GM12878 (cell line): ENCODE measurements at regions not wholly inside any gene's neighbourhood (a gene's known extent, or its start where the extent isn't known, plus 50 kb on each side); places are given as distances from the start of the nearest gene placed in this dataset.
A peak's percentile ranks its signal among the peaks of the same experiment; 100 is the strongest.

ENCODE experiments used
- ATAC-seq: fragments of 200-7000 bp; cut with Tn5 transposase; 3 replicates; pipeline ENCODE4 v1.9.1; 2020; ENCODE audit warnings: mild to moderate bottlenecking, moderate library complexity
- BruUV-seq: library from RNA; stranded (reverse); fragments of 400-500 nt; replicated peaks from 2 replicates; lab custom pipeline; 2021; lab: Mats Ljungman, UMichigan
- CTCF ChIA-PET: fragments of 300-600 bp; sonication (Branson Sonifier 250); formaldehyde crosslinking; extraction: SDS; loops from one replicate; lab custom pipeline; 2021; ENCODE audit warnings: inconsistent platforms; lab: Yijun Ruan, JAX
- POLR2A ChIA-PET: fragments of 350-600 bp; formaldehyde crosslinking; extraction: SDS; loops from one replicate; lab custom pipeline; 2021; ENCODE audit warnings: inconsistent platforms; lab: Charles Lee
- RAD21 ChIA-PET: fragments of 300-600 bp; sonication (Branson Sonifier 250); formaldehyde crosslinking; loops from one replicate; lab custom pipeline; 2023; ENCODE audit warnings: antibody characterized with exemption; ENCODE audit not compliant: unreplicated experiment; lab: Charles Lee
- SMC1A ChIA-PET: fragments of 300-600 bp; sonication (Branson Sonifier 250); formaldehyde crosslinking; loops from one replicate; lab custom pipeline; 2023; ENCODE audit not compliant: unreplicated experiment, uncharacterized antibody; lab: Charles Lee
- DNase-seq: peaks from one replicate; pipeline ENCODE4 v3.0.0-alpha.2; 2011; ENCODE audit warnings: low read depth, low spot score
- FAIRE-seq: peaks from 3 replicates; lab custom pipeline; 2011; peaks lifted over from hg19 to GRCh38; lab: Jason Lieb, UNC
- H2AFZ ChIP-seq: 2 replicates; pipeline ENCODE4 v1.6.0; 2011; ENCODE audit warnings: low read depth, low read length, control low read depth; ENCODE audit not compliant: control insufficient read depth
- H3K27ac ChIP-seq: 2 replicates; pipeline ENCODE4 v1.5.1; 2011; ENCODE audit warnings: control low read depth; ENCODE audit not compliant: control insufficient read depth, insufficient read depth
- H3K27me3 ChIP-seq, 2 experiments: replicated peaks in 1 of 2; 2 replicates each; pipeline versions ENCODE4 v1.6.0 to v1.6.1; 2011; ENCODE audit warnings: low read length in 1 of 2; ENCODE audit not compliant: control insufficient read depth in 2 of 2, insufficient read depth in 2 of 2
- H3K36me3 ChIP-seq, 2 experiments: 2 replicates each; pipeline ENCODE4 v1.5.1; 2011; ENCODE audit warnings: low read length in 1 of 2; ENCODE audit not compliant: control insufficient read depth in 2 of 2, insufficient read depth in 2 of 2
- H3K4me1 ChIP-seq: 2 replicates; pipeline ENCODE4 v1.6.1; 2011; ENCODE audit warnings: mild to moderate bottlenecking, low read length, moderate library complexity, mixed read lengths; ENCODE audit not compliant: control insufficient read depth, insufficient read depth
- H3K4me2 ChIP-seq: 2 replicates; pipeline ENCODE4 v1.6.0; 2011; ENCODE audit warnings: control low read depth; ENCODE audit not compliant: control insufficient read depth, insufficient read depth
- H3K4me3 ChIP-seq: fragments of 200-600 bp; sonication (generic); 2 replicates; pipeline ENCODE4 v1.5.1; 2016
- H3K79me2 ChIP-seq: 2 replicates; pipeline ENCODE4 v1.6.0; 2011; ENCODE audit warnings: low read length; ENCODE audit not compliant: control insufficient read depth, insufficient read depth
- H3K9ac ChIP-seq: 2 replicates; pipeline ENCODE4 v1.8.0; 2011; ENCODE audit warnings: low read length, control low read depth, mixed read lengths; ENCODE audit not compliant: control insufficient read depth, insufficient read depth
- H3K9me3 ChIP-seq: replicated peaks from 3 replicates; pipeline ENCODE4 v1.5.1; 2011; ENCODE audit warnings: mild to moderate bottlenecking, low read length; ENCODE audit not compliant: control insufficient read depth, insufficient read depth
- H4K20me1 ChIP-seq: 2 replicates; pipeline ENCODE4 v1.6.0; 2011; ENCODE audit not compliant: control insufficient read depth, insufficient read depth
- CHD1 ChIP-seq: IDR thresholded peaks from 2 replicates; pipeline ENCODE4 v1.6.1; 2012; ENCODE audit warnings: low read depth, low read length, improper control_type of control experiment
- FOXK2 ChIP-seq: fragments of 450-650 bp; IDR thresholded peaks from 2 replicates; pipeline ENCODE4 v1.6.1; 2017; ENCODE audit warnings: mild to moderate bottlenecking, moderate library complexity
- JUND ChIP-seq: IDR thresholded peaks from 2 replicates; pipeline ENCODE4 v1.6.1; 2012; ENCODE audit warnings: low read depth, mild to moderate bottlenecking, low read length, improper control_type of control experiment, moderate library complexity
- MTA2 ChIP-seq: fragments of 450-650 bp; IDR thresholded peaks from 2 replicates; pipeline ENCODE4 v1.6.1; 2016; ENCODE audit warnings: low read depth, mild to moderate bottlenecking, moderate library complexity
- MTA3 ChIP-seq: IDR thresholded peaks from 2 replicates; pipeline ENCODE4 v1.6.1; 2012; ENCODE audit warnings: low read length, inconsistent platforms, borderline replicate concordance
- NFIC ChIP-seq: IDR thresholded peaks from 2 replicates; pipeline ENCODE4 v1.6.1; 2012; ENCODE audit warnings: low read depth, mild to moderate bottlenecking, inconsistent platforms, low read length, moderate library complexity
- POLR2A ChIP-seq: IDR thresholded peaks from 2 replicates; pipeline ENCODE4 v1.6.1; 2011; ENCODE audit warnings: low read depth, mild to moderate bottlenecking, low read length
- REST ChIP-seq: IDR thresholded peaks from 2 replicates; pipeline ENCODE4 v1.6.1; 2012; ENCODE audit warnings: mild to moderate bottlenecking, low read depth, low read length
- RUNX3 ChIP-seq: IDR thresholded peaks from 2 replicates; pipeline ENCODE4 v1.6.1; 2012; ENCODE audit warnings: low read length, inconsistent platforms
- SMARCA5 ChIP-seq: fragments of 450-650 bp; IDR thresholded peaks from 2 replicates; pipeline ENCODE4 v1.6.1; 2017; ENCODE audit warnings: mild to moderate bottlenecking
- SUZ12 ChIP-seq: fragments of 200-600 bp; sonication (generic); IDR thresholded peaks from one replicate; pipeline ENCODE4 v1.6.1; 2018; ENCODE audit warnings: antibody characterized with exemption, mild to moderate bottlenecking; ENCODE audit not compliant: unreplicated experiment
- ZNF384 ChIP-seq: IDR thresholded peaks from 2 replicates; pipeline ENCODE4 v1.6.1; 2012; ENCODE audit warnings: low read depth, mild to moderate bottlenecking, low read length, improper control_type of control experiment, borderline replicate concordance
- WGBS: methylation state at CpG from one replicate; pipeline ENCODE4 v1.1.6; 2016; ENCODE audit warnings: low lambda C conversion rate; ENCODE audit not compliant: insufficient replicate concordance, insufficient coverage; ENCODE audit errors: missing lambda C conversion rate; 5-methylcytosine and 5-hydroxymethylcytosine counted together
- in situ Hi-C: fragments of 300-500 bp; cut with MboI; formaldehyde crosslinking; loops from 9 replicates; pipeline ENCODE4 v1.14.3; 2018; ENCODE audit warnings: mixed read lengths
- intact Hi-C: fragments of 100-400 bp; cut with micrococcal nuclease; formaldehyde crosslinking; loops from one replicate; pipeline ENCODE4 v1.14.2; 2022; ENCODE audit not compliant: unreplicated experiment
- TF ChIP-seq, protein P1 (sequence below): fragments of 450-650 bp; IDR thresholded peaks from 2 replicates; pipeline ENCODE4 v1.6.1; 2018; ENCODE audit warnings: borderline replicate concordance, mild to moderate bottlenecking; ENCODE audit not compliant: partially characterized antibody
- TF ChIP-seq, protein P2 (sequence below): fragments of 450-650 bp; IDR thresholded peaks from 2 replicates; pipeline ENCODE4 v1.6.1; 2017; ENCODE audit warnings: mild to moderate bottlenecking, moderate library complexity

- Histone ChIP-seq H4K20me1 (no peaks in the 10 kb centered on the region), H2AFZ (no peak overlapping the region), H3K9ac (no peak overlapping the region), H3K27ac (no peak overlapping the region), H3K4me3 (no peak overlapping the region), H3K4me2 (no peak overlapping the region), H3K36me3 (no peaks in the 10 kb centered on the region), H3K4me1 (no peaks in the 10 kb centered on the region), H3K27me3 (no peaks in the 10 kb centered on the region; a peak in 1 of 4 replicates), H3K79me2 (no peaks in the 10 kb centered on the region), H3K9me3 (no peaks in the 10 kb centered on the region)
- no TSS peak for BruUV-seq
- FAIRE-seq (no peak), DNase-seq (no peak), ATAC-seq (no peak)
- in situ Hi-C loops = no loop called here
- ChIA-PET SMC1A (no interaction called here), CTCF (no interaction called here), POLR2A (interaction anchor here (0.6 kb wide), 1 partner anchor 11 kb away, joined by 3 read pairs; no protein-coding TSS in a partner anchor), RAD21 (interaction anchor here (0.5 to 0.6 kb wide), 2 partner anchors 10 to 966 kb away, joined by 3 to 5 read pairs; no protein-coding TSS in a partner anchor)
- WGBS = 27% methylated on average over 6 of the region's 6 CpGs
- intact Hi-C loops = no loop called here
- no peak for TF ChIP-seq NFIC
- TF ChIP-seq REST = no peak
- no peak for TF ChIP-seq POLR2A
- TF ChIP-seq FOXK2 = no peak
- TF ChIP-seq RUNX3 = peak; percentile 82
- no peak for TF ChIP-seq MTA2
- no peak for TF ChIP-seq CHD1
- TF ChIP-seq SMARCA5 = no peak
- TF ChIP-seq JUND = no peak
- peak; percentile 80 for TF ChIP-seq ZNF384
- TF ChIP-seq SUZ12 = no peak
- TF ChIP-seq, protein P1, sequence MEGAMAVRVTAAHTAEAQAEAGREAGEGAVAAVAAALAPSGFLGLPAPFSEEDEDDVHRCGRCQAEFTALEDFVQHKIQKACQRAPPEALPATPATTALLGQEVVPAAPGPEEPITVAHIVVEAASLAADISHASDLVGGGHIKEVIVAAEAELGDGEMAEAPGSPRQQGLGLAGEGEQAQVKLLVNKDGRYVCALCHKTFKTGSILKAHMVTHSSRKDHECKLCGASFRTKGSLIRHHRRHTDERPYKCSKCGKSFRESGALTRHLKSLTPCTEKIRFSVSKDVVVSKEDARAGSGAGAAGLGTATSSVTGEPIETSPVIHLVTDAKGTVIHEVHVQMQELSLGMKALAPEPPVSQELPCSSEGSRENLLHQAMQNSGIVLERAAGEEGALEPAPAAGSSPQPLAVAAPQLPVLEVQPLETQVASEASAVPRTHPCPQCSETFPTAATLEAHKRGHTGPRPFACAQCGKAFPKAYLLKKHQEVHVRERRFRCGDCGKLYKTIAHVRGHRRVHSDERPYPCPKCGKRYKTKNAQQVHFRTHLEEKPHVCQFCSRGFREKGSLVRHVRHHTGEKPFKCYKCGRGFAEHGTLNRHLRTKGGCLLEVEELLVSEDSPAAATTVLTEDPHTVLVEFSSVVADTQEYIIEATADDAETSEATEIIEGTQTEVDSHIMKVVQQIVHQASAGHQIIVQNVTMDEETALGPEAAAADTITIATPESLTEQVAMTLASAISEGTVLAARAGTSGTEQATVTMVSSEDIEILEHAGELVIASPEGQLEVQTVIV = no peak
- no peak for TF ChIP-seq MTA3
- TF ChIP-seq, protein P2, sequence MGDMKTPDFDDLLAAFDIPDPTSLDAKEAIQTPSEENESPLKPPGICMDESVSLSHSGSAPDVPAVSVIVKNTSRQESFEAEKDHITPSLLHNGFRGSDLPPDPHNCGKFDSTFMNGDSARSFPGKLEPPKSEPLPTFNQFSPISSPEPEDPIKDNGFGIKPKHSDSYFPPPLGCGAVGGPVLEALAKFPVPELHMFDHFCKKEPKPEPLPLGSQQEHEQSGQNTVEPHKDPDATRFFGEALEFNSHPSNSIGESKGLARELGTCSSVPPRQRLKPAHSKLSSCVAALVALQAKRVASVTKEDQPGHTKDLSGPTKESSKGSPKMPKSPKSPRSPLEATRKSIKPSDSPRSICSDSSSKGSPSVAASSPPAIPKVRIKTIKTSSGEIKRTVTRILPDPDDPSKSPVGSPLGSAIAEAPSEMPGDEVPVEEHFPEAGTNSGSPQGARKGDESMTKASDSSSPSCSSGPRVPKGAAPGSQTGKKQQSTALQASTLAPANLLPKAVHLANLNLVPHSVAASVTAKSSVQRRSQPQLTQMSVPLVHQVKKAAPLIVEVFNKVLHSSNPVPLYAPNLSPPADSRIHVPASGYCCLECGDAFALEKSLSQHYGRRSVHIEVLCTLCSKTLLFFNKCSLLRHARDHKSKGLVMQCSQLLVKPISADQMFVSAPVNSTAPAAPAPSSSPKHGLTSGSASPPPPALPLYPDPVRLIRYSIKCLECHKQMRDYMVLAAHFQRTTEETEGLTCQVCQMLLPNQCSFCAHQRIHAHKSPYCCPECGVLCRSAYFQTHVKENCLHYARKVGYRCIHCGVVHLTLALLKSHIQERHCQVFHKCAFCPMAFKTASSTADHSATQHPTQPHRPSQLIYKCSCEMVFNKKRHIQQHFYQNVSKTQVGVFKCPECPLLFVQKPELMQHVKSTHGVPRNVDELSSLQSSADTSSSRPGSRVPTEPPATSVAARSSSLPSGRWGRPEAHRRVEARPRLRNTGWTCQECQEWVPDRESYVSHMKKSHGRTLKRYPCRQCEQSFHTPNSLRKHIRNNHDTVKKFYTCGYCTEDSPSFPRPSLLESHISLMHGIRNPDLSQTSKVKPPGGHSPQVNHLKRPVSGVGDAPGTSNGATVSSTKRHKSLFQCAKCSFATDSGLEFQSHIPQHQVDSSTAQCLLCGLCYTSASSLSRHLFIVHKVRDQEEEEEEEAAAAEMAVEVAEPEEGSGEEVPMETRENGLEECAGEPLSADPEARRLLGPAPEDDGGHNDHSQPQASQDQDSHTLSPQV = no peak
These were observed 317.1 kb downstream of the MYCN start for GRCh38 chr2:16257322-16258028.
